ENCODE measurements at regions not wholly inside any gene's neighbourhood (a gene's known extent, or its start where the extent isn't known, plus 50 kb on each side); places are given as distances from the start of the nearest gene placed in this dataset.

GRCh38 chr11:116553482-116553881, 219.3 kb downstream of the BUD13 start:
- Histone ChIP-seq H3K9me3 (ENCODE audit: control insufficient read depth in 2 of 3, insufficient read depth in 1 of 3, low read length in 3 of 3) (peaks cover 0 to 10% (median 0%) of the 10 kb centered on the region in 3 donors), H3K4me3 (ENCODE audit: low read length in 3 of 3) (no peak overlapping the region), H3K27me3 (ENCODE audit: control insufficient read depth, insufficient read depth, low read length) (no peaks in the 10 kb centered on the region), H3K36me3 (ENCODE audit: control insufficient read depth in 2 of 3, insufficient read depth in 3 of 3, low read length in 3 of 3) (no peaks in the 10 kb centered on the region), H3K4me1 (ENCODE audit: control insufficient read depth in 2 of 3, insufficient read depth in 2 of 3, low read depth in 1 of 3, low read length in 3 of 3) (no peaks in the 10 kb centered on the region), H3K27ac (ENCODE audit: low read depth in 2 of 2, low read length in 2 of 2) (no peak overlapping the region), H3K9ac (ENCODE audit: low read length in 3 of 3) (no peak overlapping the region)
- DNase-seq = no peak
- TF ChIP-seq CTCF (IDR thresholded peaks at IDR 0.05; ENCODE audit: borderline replicate concordance, extremely low read depth, insufficient read depth) = no peak
- intact Hi-C loops (cut with DNase I) = no loop called here
- FAIRE-seq = no peak

GRCh38 chr11:116551576-116551975, 221.2 kb downstream of the BUD13 start:
- intact Hi-C loops (cut with DNase I) = no loop called here

GRCh38 chr11:116548256-116548655, 224.5 kb downstream of the BUD13 start:
- Histone ChIP-seq H3K4me3 (ENCODE audit: low read length in 3 of 3) (no peak overlapping the region), H3K27ac (ENCODE audit: low read depth in 2 of 2, low read length in 2 of 2) (no peak overlapping the region), H3K27me3 (ENCODE audit: control insufficient read depth, insufficient read depth, low read length) (no peaks in the 10 kb centered on the region), H3K9ac (ENCODE audit: low read length in 3 of 3) (no peak overlapping the region), H3K4me1 (ENCODE audit: control insufficient read depth in 2 of 3, insufficient read depth in 2 of 3, low read depth in 1 of 3, low read length in 3 of 3) (no peaks in the 10 kb centered on the region), H3K9me3 (ENCODE audit: control insufficient read depth in 2 of 3, insufficient read depth in 1 of 3, low read length in 3 of 3) (peaks cover 0 to 10% (median 0%) of the 10 kb centered on the region in 3 donors), H3K36me3 (ENCODE audit: control insufficient read depth in 2 of 3, insufficient read depth in 3 of 3, low read length in 3 of 3) (no peaks in the 10 kb centered on the region)
- no peak for DNase-seq
- TF ChIP-seq CTCF (IDR thresholded peaks at IDR 0.05; ENCODE audit: borderline replicate concordance, extremely low read depth, insufficient read depth) = no peak
- FAIRE-seq = no peak
- intact Hi-C loops (cut with DNase I) = no loop called here

More at GRCh38 chr11:116551576-116551975, 221.2 kb downstream of the BUD13 start:
- Histone ChIP-seq H3K4me1 (ENCODE audit: control insufficient read depth in 2 of 3, insufficient read depth in 2 of 3, low read depth in 1 of 3, low read length in 3 of 3) (no peaks in the 10 kb centered on the region), H3K36me3 (ENCODE audit: control insufficient read depth in 2 of 3, insufficient read depth in 3 of 3, low read length in 3 of 3) (no peaks in the 10 kb centered on the region), H3K27me3 (ENCODE audit: control insufficient read depth, insufficient read depth, low read length) (no peaks in the 10 kb centered on the region), H3K9ac (ENCODE audit: low read length in 3 of 3) (no peak overlapping the region), H3K9me3 (ENCODE audit: control insufficient read depth in 2 of 3, insufficient read depth in 1 of 3, low read length in 3 of 3) (peaks cover 0 to 10% (median 0%) of the 10 kb centered on the region in 3 donors), H3K4me3 (ENCODE audit: low read length in 3 of 3) (no peak overlapping the region), H3K27ac (ENCODE audit: low read depth in 2 of 2, low read length in 2 of 2) (no peak overlapping the region)
- FAIRE-seq (no peak), DNase-seq (no peak)
- no peak for TF ChIP-seq CTCF (IDR thresholded peaks at IDR 0.05; ENCODE audit: borderline replicate concordance, extremely low read depth, insufficient read depth)

- intact Hi-C loops (cut with DNase I) = no loop called here
- H3K27me3 ChIP-seq (ENCODE audit: control insufficient read depth, insufficient read depth, low read length) = no peaks in the 10 kb centered on the region
- FAIRE-seq (no peak), DNase-seq (no peak)
- H3K4me1 ChIP-seq (ENCODE audit: control insufficient read depth in 2 of 3, insufficient read depth in 2 of 3, low read depth in 1 of 3, low read length in 3 of 3) = no peaks in the 10 kb centered on the region
- peaks cover 0 to 10% (median 0%) of the 10 kb centered on the region in 3 donors for H3K9me3 ChIP-seq (ENCODE audit: control insufficient read depth in 2 of 3, insufficient read depth in 1 of 3, low read length in 3 of 3)
- no peak overlapping the region for H3K4me3 ChIP-seq (ENCODE audit: low read length in 3 of 3)
- TF ChIP-seq CTCF (IDR thresholded peaks at IDR 0.05; ENCODE audit: borderline replicate concordance, extremely low read depth, insufficient read depth) = no peak
- H3K27ac ChIP-seq (ENCODE audit: low read depth in 2 of 2, low read length in 2 of 2) = no peak overlapping the region
- no peaks in the 10 kb centered on the region for H3K36me3 ChIP-seq (ENCODE audit: control insufficient read depth in 2 of 3, insufficient read depth in 3 of 3, low read length in 3 of 3)
- no peak overlapping the region for H3K9ac ChIP-seq (ENCODE audit: low read length in 3 of 3)
Observed at GRCh38 chr11:116547571-116547970, 225.2 kb downstream of the BUD13 start.
